HEK293T (cell line): ENCODE measurements at regions not wholly inside any gene's neighbourhood (a gene's known extent, or its start where the extent isn't known, plus 50 kb on each side); places are given as distances from the start of the nearest gene placed in this dataset.

Source experiments
- CTCF ChIA-PET: fragments of 350-600 bp; formaldehyde crosslinking; extraction: SDS; loops from one replicate; lab custom pipeline; 2021; ENCODE audit warnings: antibody characterized with exemption, inconsistent platforms; lab: Yijun Ruan, JAX
- POLR2A ChIA-PET: fragments of 350-600 bp; formaldehyde crosslinking; extraction: SDS; loops from one replicate; lab custom pipeline; 2020; ENCODE audit warnings: antibody characterized with exemption, inconsistent platforms; lab: Yijun Ruan, JAX
- DNase-seq: peaks from one replicate; pipeline ENCODE4 v3.0.0; 2012; ENCODE audit warnings: mixed read lengths; ENCODE audit errors: extremely low spot score
- ARNT ChIP-seq: fragments of 450-650 bp; IDR thresholded peaks from 2 replicates; pipeline ENCODE4 v1.6.1; 2017; ENCODE audit warnings: mild to moderate bottlenecking
- BHLHE40 ChIP-seq: fragments of 450-650 bp; IDR thresholded peaks from 2 replicates; pipeline ENCODE4 v1.6.1; 2016; ENCODE audit warnings: mild to moderate bottlenecking, moderate library complexity, borderline replicate concordance
- CTBP1 ChIP-seq: fragments of 450-650 bp; IDR thresholded peaks from 2 replicates; pipeline ENCODE4 v1.6.1; 2016; ENCODE audit warnings: borderline replicate concordance
- ELF4 ChIP-seq: fragments of 450-650 bp; IDR thresholded peaks from 2 replicates; pipeline ENCODE4 v1.6.1; 2017; ENCODE audit warnings: antibody characterized with exemption
- FOXA1 ChIP-seq: fragments of 450-650 bp; IDR thresholded peaks from 2 replicates; pipeline ENCODE4 v1.6.1; 2016; ENCODE audit warnings: mild to moderate bottlenecking
- FOXK2 ChIP-seq: fragments of 450-650 bp; IDR thresholded peaks from 2 replicates; pipeline ENCODE4 v1.6.1; 2016; ENCODE audit warnings: mild to moderate bottlenecking
- FOXM1 ChIP-seq: fragments of 450-650 bp; IDR thresholded peaks from 2 replicates; pipeline ENCODE4 v1.6.1; 2017; ENCODE audit warnings: mild to moderate bottlenecking, borderline replicate concordance
- HDGF ChIP-seq: fragments of 450-650 bp; IDR thresholded peaks from 2 replicates; pipeline ENCODE4 v1.6.1; 2017; ENCODE audit warnings: antibody characterized with exemption, borderline replicate concordance
- L3MBTL2 ChIP-seq: fragments of 450-650 bp; conservative IDR thresholded peaks from 2 replicates; pipeline ENCODE4 v1.6.1; 2016; ENCODE audit warnings: mild to moderate bottlenecking
- LEF1 ChIP-seq: fragments of 450-650 bp; IDR thresholded peaks from 2 replicates; pipeline ENCODE4 v1.6.1; 2017; ENCODE audit warnings: mild to moderate bottlenecking, borderline replicate concordance
- NFRKB ChIP-seq: fragments of 450-650 bp; IDR thresholded peaks from 2 replicates; pipeline ENCODE4 v1.6.1; 2016; ENCODE audit warnings: mild to moderate bottlenecking, moderate library complexity
- PKNOX1 ChIP-seq: fragments of 450-650 bp; IDR thresholded peaks from 2 replicates; pipeline ENCODE4 v1.6.1; 2016
- SP1 ChIP-seq: fragments of 450-650 bp; IDR thresholded peaks from 2 replicates; pipeline ENCODE4 v1.6.1; 2017
- SUZ12 ChIP-seq: fragments of 450-650 bp; IDR thresholded peaks from 2 replicates; pipeline ENCODE4 v1.6.1; 2016; ENCODE audit warnings: mild to moderate bottlenecking
- TARDBP ChIP-seq: fragments of 450-650 bp; IDR thresholded peaks from 2 replicates; pipeline ENCODE4 v1.6.1; 2016
- ZNF384 ChIP-seq: fragments of 450-650 bp; IDR thresholded peaks from 2 replicates; pipeline ENCODE4 v1.6.1; 2016

- ChIA-PET CTCF (interaction anchor here (0.7 to 3.5 kb wide), 3 partner anchors 12 to 117 kb away, joined by 3 to 17 read pairs (median 6); partner anchors contain the start of gene COL13A1), POLR2A (no interaction called here)
- TF ChIP-seq CTBP1, result no peak
- no peak for TF ChIP-seq SUZ12
- no peak for TF ChIP-seq FOXK2
- no peak for TF ChIP-seq LEF1
- no peak for TF ChIP-seq ARNT
- no peak for TF ChIP-seq TARDBP
- TF ChIP-seq PKNOX1, result no peak
- TF ChIP-seq L3MBTL2, result no peak
- TF ChIP-seq FOXA1, result no peak
- no peak for TF ChIP-seq FOXM1
- no peak for TF ChIP-seq NFRKB
- no peak for TF ChIP-seq ELF4
- no peak for TF ChIP-seq HDGF
- TF ChIP-seq SP1, result no peak
- no peak for TF ChIP-seq ZNF384
- no peak for DNase-seq
Observed at GRCh38 chr10:69684020-69684980, 54.3 kb downstream of the FAM241B start.

- DNase-seq, result no peak
- POLR2A ChIA-PET, result no interaction called here
- TF ChIP-seq CTBP1, result no peak
- TF ChIP-seq L3MBTL2, result no peak
- no peak for TF ChIP-seq TARDBP
- no peak for TF ChIP-seq HDGF
- no peak for TF ChIP-seq FOXA1
- no peak for TF ChIP-seq BHLHE40
- TF ChIP-seq SP1, result no peak
- CTCF ChIA-PET, result interaction anchor here (1.4 to 3.5 kb wide), 2 partner anchors 11 to 16 kb away, joined by 6 to 17 read pairs; no protein-coding TSS in a partner anchor
Observed at GRCh38 chr10:69684981-69685353, 54.9 kb downstream of the FAM241B start.

- ChIA-PET CTCF (interaction anchor here (1.4 to 3.5 kb wide), 2 partner anchors 11 to 16 kb away, joined by 6 to 17 read pairs; no protein-coding TSS in a partner anchor), POLR2A (no interaction called here)
- TF ChIP-seq TARDBP, result no peak
- TF ChIP-seq ZNF384, result no peak
- TF ChIP-seq CTBP1, result no peak
- no peak for TF ChIP-seq ELF4
- TF ChIP-seq SUZ12, result no peak
- no peak for TF ChIP-seq LEF1
- TF ChIP-seq BHLHE40, result no peak
- no peak for TF ChIP-seq SP1
- TF ChIP-seq NFRKB, result no peak
- TF ChIP-seq FOXA1, result no peak
- DNase-seq, result no peak
Observed at GRCh38 chr10:69685426-69685801, 55.4 kb downstream of the FAM241B start.

GRCh38 chr10:69685802-69686585 is 55.9 kb downstream of the FAM241B start:
- DNase-seq, result no peak
- TF ChIP-seq ARNT, result no peak
- TF ChIP-seq HDGF, result no peak
- TF ChIP-seq ZNF384, result no peak
- no peak for TF ChIP-seq PKNOX1
- no peak for TF ChIP-seq NFRKB
- TF ChIP-seq ELF4, result no peak
- TF ChIP-seq FOXM1, result no peak
- no peak for TF ChIP-seq BHLHE40
- TF ChIP-seq FOXK2, result no peak
- TF ChIP-seq LEF1, result no peak
- no peak for TF ChIP-seq TARDBP
- no peak for TF ChIP-seq SP1
- TF ChIP-seq FOXA1, result no peak
- no peak for TF ChIP-seq SUZ12
- no peak for TF ChIP-seq CTBP1
- no peak for TF ChIP-seq L3MBTL2
- POLR2A ChIA-PET, result no interaction called here
- CTCF ChIA-PET, result interaction anchor here (1.4 to 3.5 kb wide), 2 partner anchors 10 to 15 kb away, joined by 6 to 17 read pairs; no protein-coding TSS in a partner anchor

- DNase-seq, result no peak
- no peak for TF ChIP-seq ARNT
- TF ChIP-seq SUZ12, result no peak
- TF ChIP-seq HDGF, result no peak
- CTCF ChIA-PET, result interaction anchor here (1.2 to 3.5 kb wide), 2 partner anchors 9 to 29 kb away, joined by 4 to 17 read pairs; no protein-coding TSS in a partner anchor
- POLR2A ChIA-PET, result no interaction called here
Observed at GRCh38 chr10:69686866-69687265, 56.8 kb downstream of the FAM241B start.

- no peak for DNase-seq
- POLR2A ChIA-PET, result no interaction called here
- CTCF ChIA-PET, result interaction anchor here (0.6 to 1.2 kb wide), 2 partner anchors 8 to 28 kb away, joined by 3 to 4 read pairs; no protein-coding TSS in a partner anchor
- TF ChIP-seq ZNF384 (no peak), L3MBTL2 (no peak), FOXM1 (no peak), PKNOX1 (no peak), FOXA1 (no peak), FOXK2 (no peak), SUZ12 (no peak), LEF1 (no peak), CTBP1 (no peak), NFRKB (no peak), ARNT (no peak), HDGF (no peak), ELF4 (no peak), SP1 (no peak), BHLHE40 (no peak), TARDBP (no peak)
Observed at GRCh38 chr10:69687426-69687825, 57.4 kb downstream of the FAM241B start.
